Pancreas (tissue), 10 donors: ENCODE measurements at regions not wholly inside any gene's neighbourhood (a gene's known extent, or its start where the extent isn't known, plus 50 kb on each side); places are given as distances from the start of the nearest gene placed in this dataset.

ENCODE experiments used
- ATAC-seq, 4 donors: fragments of 200-7000 bp; cut with Tn5 transposase; one replicate each; pipeline versions ENCODE4 v1.8.0 to v1.9.1; 2020; ENCODE audit warnings: mild to moderate bottlenecking in 4 of 4, moderate library complexity in 4 of 4
- DNase-seq, 6 donors: peaks; one replicate each; pipeline ENCODE4 v3.0.0-alpha.2; 2020
- FAIRE-seq: peaks from 2 replicates; lab custom pipeline; 2012; peaks lifted over from hg19 to GRCh38; lab: Jason Lieb, UNC
- H3K27ac ChIP-seq, 4 donors: fragments of 200-600 bp; sonication (generic); 1 replicate in 3 of 4; 2 replicates in 1 of 4; pipeline versions ENCODE4 v1.5.0 to v1.8.0; 2020
- H3K27me3 ChIP-seq, 4 donors: fragments of 200-600 bp; one replicate each; pipeline ENCODE4 v1.8.0; 2021
- H3K36me3 ChIP-seq, 3 donors: fragments of 200-600 bp; sonication (generic) in 1 of 3; one replicate each; pipeline versions ENCODE4 v1.5.0 to v1.8.0; 2020 to 2021
- H3K4me1 ChIP-seq, 3 donors: fragments of 200-600 bp; one replicate each; pipeline ENCODE4 v1.8.0; 2021
- H3K4me3 ChIP-seq, 4 donors: fragments of 200-600 bp; sonication (generic) in 2 of 4; one replicate each; pipeline versions ENCODE4 v1.5.0 to v1.8.0; 2020 to 2021
- H3K9me3 ChIP-seq, 4 donors: fragments of 200-600 bp; one replicate each; pipeline ENCODE4 v1.8.0; 2021
- WGBS, 2 donors: extraction: QIAGEN DNeasy Blood & Tissue Kit; methylation state at CpG; one replicate each; pipeline ENCODE4 v1.1.7; 2013; 5-methylcytosine and 5-hydroxymethylcytosine counted together
- intact Hi-C, 3 donors: fragments of 100-400 bp; cut with DNase I; formaldehyde crosslinking; loops; one replicate each; pipeline versions ENCODE4 v1.11.1 to v1.14.2; 2022
- TF ChIP-seq, protein P1 (sequence below), 4 donors: fragments of 200-600 bp; sonication (generic) in 3 of 4; IDR thresholded peaks; one replicate each; pipeline versions ENCODE4 v1.5.0 to v1.8.0; 2021; ENCODE audit warnings: antibody characterized with exemption in 4 of 4
- donor health status: healthy with polysubstance abuse.
- donor health status: DM: no; HTN: no; CAD: no; lungs with moderate emphysema.
- donor health status: DM: no; HTN: no; CAD: no.
- donor health status: control.
- donor health status: control.
- donor health status: Bipolar disorder and iron deficiency.
- donor health status: DM: yes; HTN: yes; CAD: no.
- donor health status: DM: no; HTN: no; CAD: no.
- donor health status: DM: no; HTN: no; CAD: no.
- donor health status: DM: yes; HTN: yes; CAD: no.

DNA sequence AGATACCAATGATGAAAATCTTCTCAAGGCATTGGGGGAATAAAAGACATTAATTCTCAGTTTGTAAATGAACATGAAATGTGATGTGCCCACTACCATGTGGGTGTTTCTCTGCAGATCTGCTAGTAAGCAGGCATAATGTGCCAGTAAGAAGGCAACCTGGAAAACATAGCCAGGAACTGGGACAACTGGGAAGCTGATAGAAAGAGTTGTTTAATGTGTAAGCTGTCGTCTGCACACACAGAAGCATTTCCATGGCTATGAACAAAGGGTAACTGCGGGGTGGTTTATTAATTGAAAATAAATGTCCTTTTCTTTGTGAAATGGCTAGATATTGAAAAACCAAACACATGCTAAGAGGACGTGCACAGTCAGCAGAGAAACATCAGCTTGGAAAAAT lies 52.0 kb downstream of the ZC3H11B start:
- H3K9me3 ChIP-seq, result no peaks in the 10 kb centered on the region
- no peaks in the 10 kb centered on the region for H3K27me3 ChIP-seq
- peaks cover 0 to 7% (median 2%) of the 10 kb centered on the region in 3 donors for H3K4me1 ChIP-seq
- no peak for ATAC-seq
- no peak overlapping the region for H3K4me3 ChIP-seq
- WGBS, 2 donors, result 27 to 33% methylated on average over 3 of the region's 3 CpGs
- TF ChIP-seq, protein P1, sequence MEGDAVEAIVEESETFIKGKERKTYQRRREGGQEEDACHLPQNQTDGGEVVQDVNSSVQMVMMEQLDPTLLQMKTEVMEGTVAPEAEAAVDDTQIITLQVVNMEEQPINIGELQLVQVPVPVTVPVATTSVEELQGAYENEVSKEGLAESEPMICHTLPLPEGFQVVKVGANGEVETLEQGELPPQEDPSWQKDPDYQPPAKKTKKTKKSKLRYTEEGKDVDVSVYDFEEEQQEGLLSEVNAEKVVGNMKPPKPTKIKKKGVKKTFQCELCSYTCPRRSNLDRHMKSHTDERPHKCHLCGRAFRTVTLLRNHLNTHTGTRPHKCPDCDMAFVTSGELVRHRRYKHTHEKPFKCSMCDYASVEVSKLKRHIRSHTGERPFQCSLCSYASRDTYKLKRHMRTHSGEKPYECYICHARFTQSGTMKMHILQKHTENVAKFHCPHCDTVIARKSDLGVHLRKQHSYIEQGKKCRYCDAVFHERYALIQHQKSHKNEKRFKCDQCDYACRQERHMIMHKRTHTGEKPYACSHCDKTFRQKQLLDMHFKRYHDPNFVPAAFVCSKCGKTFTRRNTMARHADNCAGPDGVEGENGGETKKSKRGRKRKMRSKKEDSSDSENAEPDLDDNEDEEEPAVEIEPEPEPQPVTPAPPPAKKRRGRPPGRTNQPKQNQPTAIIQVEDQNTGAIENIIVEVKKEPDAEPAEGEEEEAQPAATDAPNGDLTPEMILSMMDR (IDR thresholded peaks at IDR 0.05), result no peak
- no peak overlapping the region for H3K27ac ChIP-seq
- no peak for FAIRE-seq
- DNase-seq, result no peak
- H3K36me3 ChIP-seq, result no peaks in the 10 kb centered on the region
- intact Hi-C loops, result loop anchor here in 1 of 3 donors (10.0 kb wide), 1 partner anchor 1236 kb away; no protein-coding TSS in a partner anchor

DNA sequence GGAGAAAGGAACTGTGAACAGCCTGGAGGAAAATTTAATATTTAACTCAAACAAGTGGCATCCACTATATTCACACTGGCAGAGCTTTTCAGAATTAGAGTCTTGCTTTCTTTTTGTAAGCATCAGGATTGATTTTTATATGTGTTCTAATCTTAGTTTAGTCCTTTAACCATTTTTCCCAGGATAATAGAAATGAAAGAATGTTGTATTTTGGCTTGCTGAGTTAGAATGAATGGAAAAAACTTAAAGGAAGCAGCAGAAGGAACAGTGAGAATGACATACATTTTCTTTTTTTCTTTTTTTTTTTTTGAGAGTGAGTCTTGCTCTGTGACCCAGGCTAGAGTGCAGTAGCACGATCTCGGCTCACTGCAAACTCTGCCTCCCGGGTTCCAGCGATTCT lies 53.0 kb downstream of the ZC3H11B start:
- 71 to 85% methylated on average over 4 of the region's 4 CpGs for WGBS, 2 donors

DNA sequence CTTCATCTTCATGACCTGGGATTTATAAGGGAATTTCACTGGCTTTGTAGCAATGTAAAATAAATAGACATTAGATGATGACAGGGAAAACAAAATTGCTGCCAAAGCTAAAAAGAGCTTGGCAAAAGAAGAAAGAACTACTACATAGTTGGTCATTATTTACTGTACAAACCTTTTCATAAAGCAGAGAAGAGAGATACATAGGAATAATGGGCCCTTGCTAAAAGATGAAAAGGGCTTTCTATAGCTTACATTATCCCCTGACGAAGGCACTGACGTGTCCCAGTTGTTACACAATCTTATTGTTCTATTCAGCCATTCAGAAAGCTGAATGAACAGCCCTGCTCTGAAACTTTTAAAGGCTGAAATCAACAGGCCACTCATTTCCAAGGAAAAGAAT lies 57.1 kb downstream of the ZC3H11B start:
- Histone ChIP-seq H3K36me3 (no peaks in the 10 kb centered on the region), H3K4me1 (peaks cover 0 to 9% (median 6%) of the 10 kb centered on the region in 3 donors), H3K27me3 (no peaks in the 10 kb centered on the region), H3K9me3 (no peaks in the 10 kb centered on the region), H3K4me3 (no peak overlapping the region), H3K27ac (no peak overlapping the region)
- DNase-seq, result no peak
- TF ChIP-seq, protein P1 (IDR thresholded peaks at IDR 0.05), result no peak
- FAIRE-seq, result no peak
- peak in 3 of 4 donors; percentile 29 to 59 (median 48) for ATAC-seq
- intact Hi-C loops, result no loop called here
- 42 to 46% methylated on average over 2 of the region's 2 CpGs for WGBS, 2 donors

More for the DNA sequence above, 53.0 kb downstream of the ZC3H11B start:
- Histone ChIP-seq H3K4me1 (peaks cover 0 to 12% (median 6%) of the 10 kb centered on the region in 3 donors), H3K9me3 (no peaks in the 10 kb centered on the region), H3K36me3 (no peaks in the 10 kb centered on the region), H3K4me3 (no peak overlapping the region), H3K27me3 (no peaks in the 10 kb centered on the region), H3K27ac (no peak overlapping the region)
- intact Hi-C loops, result loop anchor here in 1 of 3 donors (10.0 kb wide), 1 partner anchor 1235 kb away; no protein-coding TSS in a partner anchor
- TF ChIP-seq, protein P1 (IDR thresholded peaks at IDR 0.05), result no peak
- DNase-seq, result no peak
- no peak for FAIRE-seq
- ATAC-seq, result no peak

DNA sequence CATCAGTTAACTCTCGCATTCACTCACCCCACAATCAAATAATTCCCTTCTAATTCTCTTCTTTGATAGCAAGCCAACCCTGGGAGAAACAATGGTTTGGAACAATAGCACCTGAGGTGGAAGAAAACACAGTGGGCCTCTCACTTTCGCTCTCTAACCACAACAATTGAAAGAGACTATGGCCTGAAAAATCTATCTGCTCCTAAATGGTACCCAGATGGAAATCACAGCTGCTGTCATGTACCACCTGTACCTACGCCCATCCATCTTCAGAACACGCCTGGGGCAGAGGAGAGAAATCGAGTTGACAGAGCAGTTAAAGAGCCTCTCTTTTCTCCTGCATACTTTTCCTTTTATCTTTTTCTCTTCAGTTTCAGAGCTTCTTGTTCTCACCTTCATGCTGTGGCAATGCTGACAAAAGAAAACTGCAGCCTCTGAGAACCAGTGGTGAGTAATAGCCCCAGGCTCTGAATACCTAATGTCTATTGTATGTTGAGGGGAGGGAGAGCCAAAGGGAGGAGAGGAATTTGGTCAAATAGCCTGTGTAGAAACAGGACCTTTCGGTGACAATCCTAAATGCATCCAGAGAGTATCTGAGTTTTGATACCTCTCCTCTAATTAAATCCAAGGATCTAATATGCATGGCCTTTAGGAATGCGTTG lies 57.7 kb downstream of the ZC3H11B start:
- Histone ChIP-seq H3K36me3 (no peaks in the 10 kb centered on the region), H3K27me3 (no peaks in the 10 kb centered on the region), H3K27ac (no peak overlapping the region), H3K9me3 (no peaks in the 10 kb centered on the region), H3K4me3 (no peak overlapping the region), H3K4me1 (peaks cover 0 to 8% (median 6%) of the 10 kb centered on the region in 3 donors)
- FAIRE-seq (no peak), DNase-seq (no peak), ATAC-seq (peak in 3 of 4 donors; percentile 44 to 64 (median 55))
- TF ChIP-seq, protein P1 (IDR thresholded peaks at IDR 0.05), result no peak
- intact Hi-C loops, result no loop called here
- 87% methylated on average over 7 of the region's 7 CpGs for WGBS, 2 donors

DNA sequence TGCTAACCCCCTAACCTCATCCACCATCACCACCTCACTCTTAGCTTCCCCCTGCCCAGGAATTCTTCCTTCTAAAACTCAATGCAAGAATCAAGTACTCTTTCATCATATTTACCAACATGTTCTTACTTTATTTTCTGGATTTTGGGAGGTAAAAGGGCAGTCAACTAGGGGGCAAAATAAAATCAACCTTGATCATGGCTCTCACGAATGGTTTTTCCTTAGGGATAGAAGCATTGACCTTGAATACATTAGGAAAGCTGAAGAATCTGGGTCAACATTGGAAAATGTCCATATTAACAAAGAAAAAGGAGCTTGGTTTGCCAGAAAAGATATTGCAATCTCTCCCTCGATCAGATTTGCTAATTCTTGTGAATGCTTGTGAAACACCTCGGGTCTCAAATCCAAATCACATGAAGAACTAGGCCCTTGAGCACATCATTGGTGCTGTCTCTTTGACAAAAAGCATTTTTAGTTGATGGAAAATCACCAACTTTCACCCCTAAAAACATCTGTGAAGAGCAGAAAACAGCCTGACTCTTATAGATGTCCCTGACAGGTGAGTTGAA lies 58.9 kb downstream of the ZC3H11B start:
- FAIRE-seq, result no peak
- TF ChIP-seq, protein P1 (IDR thresholded peaks at IDR 0.05), result no peak
- no peak for DNase-seq
- no peaks in the 10 kb centered on the region for H3K9me3 ChIP-seq
- intact Hi-C loops, result no loop called here
- WGBS, 2 donors, result 24 to 28% methylated on average over 3 of the region's 3 CpGs
- no peak overlapping the region for H3K27ac ChIP-seq
- H3K4me3 ChIP-seq, result no peak overlapping the region
- no peaks in the 10 kb centered on the region for H3K36me3 ChIP-seq
- no peak for ATAC-seq
- H3K4me1 ChIP-seq, result peaks cover 0 to 8% (median 6%) of the 10 kb centered on the region in 3 donors
- no peaks in the 10 kb centered on the region for H3K27me3 ChIP-seq
